NCI-H748 treated with DMSO at 0.1 percent for 48 hours (cell line): ENCODE measurements at regions not wholly inside any gene's neighbourhood (a gene's known extent, or its start where the extent isn't known, plus 50 kb on each side); places are given as distances from the start of the nearest gene placed in this dataset.
"Not testable (repeated sequence)": the region's sequence is repeated elsewhere in the genome, so short reads cannot be mapped to it uniquely, and the experiment has no call there.

Source experiments
- DNase-seq: peaks from one replicate; lab custom pipeline; 2025; lab: John Stamatoyannopoulos, UW

DNA sequence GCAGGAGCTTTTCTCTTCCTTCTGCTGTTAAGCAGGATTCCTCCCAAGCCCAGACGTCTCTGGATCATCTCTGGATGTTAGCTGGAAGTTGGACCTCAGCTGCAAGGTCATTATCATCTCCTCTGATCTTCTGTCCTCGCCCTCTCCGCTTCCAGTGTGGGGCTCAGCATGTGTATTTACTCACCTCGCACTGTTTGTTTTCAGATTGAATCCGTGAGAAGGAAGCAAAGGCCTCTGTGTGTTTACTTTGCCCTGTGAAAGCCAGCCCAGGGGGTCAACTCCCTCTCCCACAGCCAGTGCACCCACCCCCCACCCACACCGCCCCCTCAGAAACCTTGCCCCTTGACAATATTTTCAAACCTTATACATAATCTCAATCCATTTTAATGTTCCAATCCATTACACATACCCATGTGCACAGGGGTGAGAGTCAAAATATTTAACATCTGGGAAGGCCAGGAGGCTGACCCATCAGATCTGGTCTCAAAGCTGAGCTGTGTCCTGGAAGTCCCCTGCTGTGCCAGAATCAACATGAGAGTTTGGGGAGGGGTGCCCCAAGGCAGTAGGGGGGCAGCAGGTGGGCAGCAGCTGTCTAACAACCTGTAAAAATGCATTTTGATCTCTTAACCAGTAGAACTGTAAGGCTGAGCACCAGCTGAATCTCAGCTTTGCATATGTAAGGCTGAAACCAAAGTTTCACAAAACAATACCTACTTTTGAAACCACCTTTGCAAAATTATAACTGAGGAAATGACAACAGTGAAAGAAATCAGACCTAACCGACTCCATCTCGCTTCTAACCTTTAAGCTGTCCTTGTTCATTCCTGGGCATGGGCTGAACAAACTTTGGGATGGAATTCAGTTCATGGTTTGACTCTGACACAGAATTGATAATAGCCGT, 157.9 kb downstream of the ZNF664 start:
- peak; percentile 78 for DNase-seq

DNA sequence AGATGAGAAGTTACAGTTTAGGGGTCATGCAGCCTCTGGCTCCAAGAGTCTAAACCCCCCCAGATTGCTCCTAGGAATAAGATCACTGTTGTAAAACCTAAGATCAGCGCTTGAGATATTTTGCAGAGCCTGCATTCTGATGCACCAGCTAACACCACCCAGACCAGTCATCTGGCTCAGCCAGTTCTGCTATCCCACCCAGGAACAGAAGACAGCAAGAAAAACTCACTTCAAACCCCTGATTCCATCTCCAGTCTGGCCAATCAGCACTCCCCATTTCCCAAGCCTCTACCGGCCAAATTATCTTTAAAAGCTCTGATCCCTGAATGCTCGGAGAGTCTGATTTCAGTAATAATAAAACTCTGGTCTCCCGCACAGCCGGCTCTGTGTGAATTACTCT, 158.6 kb downstream of the ZNF664 start:
- DNase-seq: no peak

- DNase-seq: no peak
Measured at GRCh38 chr12:124132530-124132929, 159.5 kb downstream of the ZNF664 start.

GRCh38 chr12:124136796-124137195, 158.1 kb upstream of the RFLNA start:
- DNase-seq: no peak

GRCh38 chr12:124140944-124141486, 153.9 kb upstream of the RFLNA start:
- DNase-seq: no peak

DNA sequence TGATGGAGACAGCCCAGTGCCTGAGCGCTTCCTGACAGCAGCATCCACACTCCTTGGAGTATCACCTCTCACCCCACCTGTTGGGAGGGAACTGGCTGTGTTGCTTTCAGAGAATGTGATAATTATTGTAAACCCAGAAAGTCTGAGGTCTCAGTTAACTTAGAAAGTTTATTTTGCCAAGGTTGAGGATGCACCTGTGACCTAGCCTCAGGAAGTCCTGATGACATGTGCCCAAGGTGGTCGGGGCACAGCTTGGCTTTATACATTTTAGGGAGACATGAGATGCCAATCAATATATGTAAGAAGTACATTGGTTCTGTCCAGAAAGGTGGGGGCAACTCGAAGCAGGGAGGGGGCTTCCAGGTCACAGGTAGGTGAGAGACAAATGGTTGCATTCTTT, 153.3 kb upstream of the RFLNA start:
- DNase-seq: not testable (repeated sequence)

GRCh38 chr12:124142395-124143035, 152.4 kb upstream of the RFLNA start:
- DNase-seq: no peak

GRCh38 chr12:124143726-124144125, 151.2 kb upstream of the RFLNA start:
- DNase-seq: no peak

GRCh38 chr12:124144531-124145194, 150.2 kb upstream of the RFLNA start:
- DNase-seq: no peak

DNA sequence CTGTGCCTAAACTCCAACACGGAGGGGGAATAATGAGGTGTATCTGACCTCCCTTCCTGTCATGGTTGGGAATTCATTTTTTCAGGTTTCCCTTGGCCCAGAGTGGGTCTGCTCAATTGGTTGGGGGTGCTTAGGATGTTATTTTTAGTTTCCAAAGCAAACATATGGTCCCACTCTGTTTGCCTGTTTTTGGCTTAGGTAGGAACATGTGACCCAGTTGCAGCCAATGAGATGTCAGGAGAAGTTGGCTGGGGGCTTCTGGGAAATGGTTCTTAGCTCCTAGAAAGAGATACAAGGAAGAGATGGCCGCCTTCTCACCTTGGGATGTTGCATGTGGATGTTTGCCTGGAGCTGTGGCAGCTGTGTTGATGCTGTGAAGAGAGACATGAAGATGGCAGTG, 147.9 kb upstream of the RFLNA start:
- no peak for DNase-seq

DNA sequence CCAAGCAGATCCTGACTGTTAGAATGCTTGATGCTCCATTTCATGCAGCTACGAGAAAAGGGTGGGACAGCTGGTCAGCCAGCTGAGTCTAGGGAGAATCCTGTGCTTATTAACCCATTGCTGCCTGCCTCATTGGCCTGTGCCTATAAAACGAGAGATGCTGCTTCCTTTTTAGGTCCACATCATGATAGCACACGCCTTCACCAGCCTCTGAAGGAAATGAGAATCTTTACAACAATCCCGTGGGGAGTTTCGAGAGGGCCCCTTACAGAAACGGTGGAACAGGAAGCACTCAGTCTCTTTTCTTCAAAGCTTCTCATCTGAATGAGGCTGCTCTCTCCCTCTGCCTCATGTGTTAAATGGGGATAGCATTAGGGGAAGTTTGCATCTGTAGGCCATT, 147.3 kb upstream of the RFLNA start:
- no peak for DNase-seq

GRCh38 chr12:124148481-124149273, 146.2 kb upstream of the RFLNA start:
- DNase-seq: no peak

- no peak for DNase-seq
Measured at GRCh38 chr12:124149287-124149686, 145.6 kb upstream of the RFLNA start.

- DNase-seq: no peak
Measured at GRCh38 chr12:124150168-124150567, 144.7 kb upstream of the RFLNA start.

GRCh38 chr12:124151583-124151982, 143.3 kb upstream of the RFLNA start:
- DNase-seq: no peak

DNA sequence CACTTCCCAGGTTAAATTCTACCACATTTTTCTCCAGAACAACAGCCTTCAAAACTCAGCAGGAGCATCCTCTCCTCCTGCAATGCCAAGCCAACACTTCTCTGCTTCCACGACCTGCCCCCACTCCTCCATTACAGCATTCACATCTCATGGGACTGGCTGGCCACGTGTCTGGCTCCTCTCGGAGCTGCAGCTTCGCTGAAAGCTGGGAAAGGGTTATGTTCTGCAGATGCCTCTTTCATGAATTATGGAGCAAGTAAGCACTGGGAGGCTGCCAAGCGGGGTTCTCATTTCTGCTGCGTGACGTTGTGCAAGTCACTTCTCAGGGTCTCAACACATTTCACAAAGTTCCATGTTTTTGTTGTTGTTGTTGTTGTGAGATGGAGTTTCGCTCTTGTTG, 142.2 kb upstream of the RFLNA start:
- DNase-seq: no peak

DNA sequence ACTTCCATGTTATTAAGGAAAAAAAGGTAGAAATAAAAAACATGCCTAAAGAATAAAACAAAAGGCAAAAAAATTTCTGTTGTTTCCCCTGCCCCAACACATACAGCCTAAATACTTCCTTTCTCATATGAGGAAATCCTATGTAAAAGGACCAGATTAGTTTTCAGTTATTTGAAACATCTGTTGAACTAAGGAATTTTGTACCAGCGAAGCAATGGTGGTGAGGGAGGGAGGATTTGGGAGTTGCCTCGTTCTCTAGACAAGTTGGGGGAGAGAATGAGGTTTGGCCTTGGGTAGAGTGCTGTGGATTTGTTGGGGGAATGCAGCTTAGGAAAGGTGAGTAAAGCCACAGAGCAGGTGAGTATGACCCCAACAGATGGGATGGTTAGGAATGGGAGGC, 141.5 kb upstream of the RFLNA start:
- DNase-seq: no peak

GRCh38 chr12:124157406-124157805, 137.5 kb upstream of the RFLNA start:
- DNase-seq: no peak

DNA sequence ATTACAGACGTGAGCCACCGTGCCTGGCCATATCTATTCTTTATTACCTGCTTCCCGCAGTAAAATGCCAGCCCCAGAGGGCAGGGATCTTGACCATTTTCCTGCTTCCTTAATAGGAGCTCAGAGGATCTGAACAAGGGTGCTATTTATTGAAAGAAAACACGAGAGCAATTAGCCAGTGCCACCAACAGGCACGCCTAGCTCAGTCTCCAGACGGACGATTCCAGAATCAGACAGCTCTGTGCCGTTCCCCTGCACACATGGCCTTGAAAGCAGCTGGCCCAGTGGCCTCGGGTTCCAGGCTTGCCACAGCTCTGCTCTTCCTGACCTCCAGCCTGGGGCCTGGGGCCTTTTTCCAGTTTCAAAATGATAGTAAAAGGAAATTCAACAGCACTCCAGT, 135.2 kb upstream of the RFLNA start:
- DNase-seq: no peak

- DNase-seq: no peak
Measured at GRCh38 chr12:124160097-124160756, 134.7 kb upstream of the RFLNA start.

DNA sequence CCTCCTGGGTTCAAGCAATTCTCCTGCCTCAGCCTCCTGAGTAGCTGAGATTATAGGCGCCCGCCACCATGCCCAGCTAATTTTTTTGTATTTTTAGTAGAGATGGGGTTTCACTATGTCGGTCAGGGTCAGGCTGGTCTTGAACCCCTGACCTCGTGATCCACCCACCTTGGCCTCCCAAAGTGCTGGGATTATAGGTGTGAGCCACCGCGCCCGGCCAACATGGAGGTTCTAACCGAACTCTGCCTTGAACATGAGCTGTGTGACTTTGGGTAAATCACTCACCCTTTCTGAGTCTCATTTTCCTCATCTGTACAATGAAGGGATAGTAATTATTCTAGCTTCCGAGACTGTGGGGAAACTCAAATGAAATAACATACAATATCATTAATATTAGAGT, 133.5 kb upstream of the RFLNA start:
- not testable (repeated sequence) for DNase-seq
